ENCODE measurements at regions not wholly inside any gene's neighbourhood (a gene's known extent, or its start where the extent isn't known, plus 50 kb on each side); places are given as distances from the start of the nearest gene placed in this dataset.

GRCh38 chr2:3037196-3038194 lies 340.1 kb downstream of the EIPR1 start:
- no peak overlapping the region for H3K27ac ChIP-seq (ENCODE audit: low read depth, low read length, poor library complexity, severe bottlenecking)
- H3K4me3 ChIP-seq (ENCODE audit: low read depth, low read length, poor library complexity, severe bottlenecking) = no peak overlapping the region
- no peak overlapping the region for H3K4me2 ChIP-seq (ENCODE audit: low read length)
- no TSS peak for BruUV-seq (replicated peaks)
- no peaks in the 10 kb centered on the region for H3K9me3 ChIP-seq (ENCODE audit: low read length)
- H3K9me2 ChIP-seq (ENCODE audit: insufficient read depth, low read length) = no peaks in the 10 kb centered on the region
- POLR2A ChIA-PET = no interaction called here
- intact Hi-C loops (cut with micrococcal nuclease; ENCODE audit: unreplicated experiment) = no loop called here
- no peaks in the 10 kb centered on the region for H3K36me3 ChIP-seq (ENCODE audit: insufficient read depth, low read length)
- CTCF ChIA-PET (ENCODE audit: unreplicated experiment) = no interaction called here
- no peaks in the 10 kb centered on the region for H3K4me1 ChIP-seq (ENCODE audit: insufficient read depth, low read length, poor library complexity, severe bottlenecking)
- H3K79me2 ChIP-seq (ENCODE audit: insufficient read depth, low read depth, low read length) = no peaks in the 10 kb centered on the region
- no peaks in the 10 kb centered on the region for H4K20me1 ChIP-seq (ENCODE audit: insufficient read depth, low read length)
- TF ChIP-seq, protein P1, sequence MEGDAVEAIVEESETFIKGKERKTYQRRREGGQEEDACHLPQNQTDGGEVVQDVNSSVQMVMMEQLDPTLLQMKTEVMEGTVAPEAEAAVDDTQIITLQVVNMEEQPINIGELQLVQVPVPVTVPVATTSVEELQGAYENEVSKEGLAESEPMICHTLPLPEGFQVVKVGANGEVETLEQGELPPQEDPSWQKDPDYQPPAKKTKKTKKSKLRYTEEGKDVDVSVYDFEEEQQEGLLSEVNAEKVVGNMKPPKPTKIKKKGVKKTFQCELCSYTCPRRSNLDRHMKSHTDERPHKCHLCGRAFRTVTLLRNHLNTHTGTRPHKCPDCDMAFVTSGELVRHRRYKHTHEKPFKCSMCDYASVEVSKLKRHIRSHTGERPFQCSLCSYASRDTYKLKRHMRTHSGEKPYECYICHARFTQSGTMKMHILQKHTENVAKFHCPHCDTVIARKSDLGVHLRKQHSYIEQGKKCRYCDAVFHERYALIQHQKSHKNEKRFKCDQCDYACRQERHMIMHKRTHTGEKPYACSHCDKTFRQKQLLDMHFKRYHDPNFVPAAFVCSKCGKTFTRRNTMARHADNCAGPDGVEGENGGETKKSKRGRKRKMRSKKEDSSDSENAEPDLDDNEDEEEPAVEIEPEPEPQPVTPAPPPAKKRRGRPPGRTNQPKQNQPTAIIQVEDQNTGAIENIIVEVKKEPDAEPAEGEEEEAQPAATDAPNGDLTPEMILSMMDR (conservative IDR thresholded peaks at IDR 0.05; ENCODE audit: low read length) = no peak
- no peak for TF ChIP-seq EZH2phosphoT487 (IDR thresholded peaks at IDR 0.05; ENCODE audit: borderline replicate concordance, low read depth, low read length)
- no peak overlapping the region for H2AFZ ChIP-seq (ENCODE audit: low read length)
- DNase-seq (ENCODE audit: low spot score) = no peak

DNA sequence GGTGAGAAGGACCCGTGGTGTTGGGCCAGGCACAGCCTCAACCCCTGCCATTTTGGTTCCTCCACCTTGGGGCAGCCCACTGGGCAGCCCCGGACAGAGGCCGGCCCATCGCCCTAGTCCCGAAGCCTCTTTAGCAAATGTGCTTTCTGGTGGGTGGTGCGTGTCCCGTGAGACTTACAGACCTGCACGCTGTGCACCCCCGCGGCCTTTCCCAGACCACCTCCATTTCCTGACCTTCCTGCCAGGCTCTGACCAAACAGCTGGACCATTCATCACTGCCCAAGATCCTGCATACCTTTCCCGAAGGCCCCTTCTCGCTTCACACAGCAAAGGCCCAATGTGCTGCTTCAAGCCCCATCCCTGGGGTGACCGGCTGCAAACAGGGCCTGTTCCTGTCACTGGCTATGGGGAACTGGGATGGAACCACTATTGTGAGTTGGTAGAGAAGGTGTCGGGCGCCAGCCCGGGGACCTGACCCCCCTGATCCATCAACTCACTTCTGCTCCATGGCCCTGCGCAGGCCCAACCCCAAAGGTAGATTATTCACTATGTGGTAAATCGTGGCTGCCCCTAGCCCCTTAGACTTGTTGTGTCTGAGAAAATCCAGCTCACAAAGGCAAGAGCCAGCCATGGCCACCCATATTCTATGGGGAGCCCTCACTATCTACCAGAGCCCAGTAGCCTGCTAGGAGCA lies 341.0 kb downstream of the EIPR1 start:
- H3K9me3 ChIP-seq (ENCODE audit: low read length) = no peaks in the 10 kb centered on the region
- ChIA-PET POLR2A (no interaction called here), CTCF (ENCODE audit: unreplicated experiment) (no interaction called here)
- no peaks in the 10 kb centered on the region for H3K36me3 ChIP-seq (ENCODE audit: insufficient read depth, low read length)
- intact Hi-C loops (cut with micrococcal nuclease; ENCODE audit: unreplicated experiment) = no loop called here
- no peaks in the 10 kb centered on the region for H4K20me1 ChIP-seq (ENCODE audit: insufficient read depth, low read length)
- no peaks in the 10 kb centered on the region for H3K79me2 ChIP-seq (ENCODE audit: insufficient read depth, low read depth, low read length)
- no peak overlapping the region for H2AFZ ChIP-seq (ENCODE audit: low read length)
- H3K4me2 ChIP-seq (ENCODE audit: low read length) = no peak overlapping the region
- no peak for TF ChIP-seq EZH2phosphoT487 (IDR thresholded peaks at IDR 0.05; ENCODE audit: borderline replicate concordance, low read depth, low read length)
- TF ChIP-seq, protein P1 (conservative IDR thresholded peaks at IDR 0.05; ENCODE audit: low read length) = no peak
- H3K27ac ChIP-seq (ENCODE audit: low read depth, low read length, poor library complexity, severe bottlenecking) = no peak overlapping the region
- no peaks in the 10 kb centered on the region for H3K4me1 ChIP-seq (ENCODE audit: insufficient read depth, low read length, poor library complexity, severe bottlenecking)
- no peaks in the 10 kb centered on the region for H3K9me2 ChIP-seq (ENCODE audit: insufficient read depth, low read length)
- BruUV-seq (replicated peaks) = no TSS peak
- DNase-seq (ENCODE audit: low spot score) = no peak
- H3K4me3 ChIP-seq (ENCODE audit: low read depth, low read length, poor library complexity, severe bottlenecking) = no peak overlapping the region
